ENCODE measurements at regions not wholly inside any gene's neighbourhood (a gene's known extent, or its start where the extent isn't known, plus 50 kb on each side); places are given as distances from the start of the nearest gene placed in this dataset.

DNA sequence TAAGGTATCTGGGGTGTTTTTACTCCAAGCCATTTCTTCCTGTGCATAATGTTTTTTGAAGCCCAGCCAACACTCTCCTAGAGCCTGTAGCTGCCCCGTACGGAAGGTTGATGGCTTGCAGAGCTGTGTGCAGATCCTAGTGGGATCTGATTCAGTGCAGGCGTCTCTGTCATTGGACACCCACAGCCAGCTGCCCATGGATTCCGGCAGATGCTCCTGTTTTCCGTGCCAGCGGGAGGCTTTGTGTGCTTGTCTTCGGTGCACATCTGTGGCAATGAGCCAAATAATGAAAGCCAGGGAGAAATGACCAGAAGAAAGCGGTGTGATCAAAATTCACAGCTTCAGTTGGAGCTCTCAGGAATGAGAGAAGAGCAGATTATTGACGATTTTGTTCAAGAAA lies 426.4 kb downstream of the TYW1 start:
- TF ChIP-seq ZNF510 (tag by site-specific recombination; IDR thresholded peaks at IDR 0.05; ENCODE audit: insufficient replicate concordance) (no peak), ZSCAN16 (tag by site-specific recombination; IDR thresholded peaks at IDR 0.05) (no peak), ZNF37A (tag by site-specific recombination; IDR thresholded peaks at IDR 0.05) (no peak)
- TF ChIP-seq, protein P1, sequence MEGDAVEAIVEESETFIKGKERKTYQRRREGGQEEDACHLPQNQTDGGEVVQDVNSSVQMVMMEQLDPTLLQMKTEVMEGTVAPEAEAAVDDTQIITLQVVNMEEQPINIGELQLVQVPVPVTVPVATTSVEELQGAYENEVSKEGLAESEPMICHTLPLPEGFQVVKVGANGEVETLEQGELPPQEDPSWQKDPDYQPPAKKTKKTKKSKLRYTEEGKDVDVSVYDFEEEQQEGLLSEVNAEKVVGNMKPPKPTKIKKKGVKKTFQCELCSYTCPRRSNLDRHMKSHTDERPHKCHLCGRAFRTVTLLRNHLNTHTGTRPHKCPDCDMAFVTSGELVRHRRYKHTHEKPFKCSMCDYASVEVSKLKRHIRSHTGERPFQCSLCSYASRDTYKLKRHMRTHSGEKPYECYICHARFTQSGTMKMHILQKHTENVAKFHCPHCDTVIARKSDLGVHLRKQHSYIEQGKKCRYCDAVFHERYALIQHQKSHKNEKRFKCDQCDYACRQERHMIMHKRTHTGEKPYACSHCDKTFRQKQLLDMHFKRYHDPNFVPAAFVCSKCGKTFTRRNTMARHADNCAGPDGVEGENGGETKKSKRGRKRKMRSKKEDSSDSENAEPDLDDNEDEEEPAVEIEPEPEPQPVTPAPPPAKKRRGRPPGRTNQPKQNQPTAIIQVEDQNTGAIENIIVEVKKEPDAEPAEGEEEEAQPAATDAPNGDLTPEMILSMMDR (tag by site-specific recombination; IDR thresholded peaks at IDR 0.05): no peak

Measured in HEK293 (cell line).